A673 (cell line): ENCODE measurements at regions not wholly inside any gene's neighbourhood (a gene's known extent, or its start where the extent isn't known, plus 50 kb on each side); places are given as distances from the start of the nearest gene placed in this dataset.

Source experiments
- BruUV-seq: library from RNA; stranded (reverse); fragments of 400-500 nt; replicated peaks from 2 replicates; lab custom pipeline; 2021; lab: Mats Ljungman, UMichigan
- CTCF ChIA-PET: fragments of 300-600 bp; sonication (Branson Sonifier 250); formaldehyde crosslinking; loops from one replicate; lab custom pipeline; 2022; ENCODE audit warnings: antibody characterized with exemption; lab: Charles Lee
- POLR2A ChIA-PET: fragments of 300-600 bp; sonication (Branson Sonifier 250); formaldehyde crosslinking; loops from one replicate; lab custom pipeline; 2022; ENCODE audit warnings: antibody characterized with exemption; ENCODE audit not compliant: low non-redundant PET; lab: Charles Lee
- DNase-seq: peaks from one replicate; pipeline ENCODE4 v3.0.0-alpha.2; 2015; ENCODE audit warnings: low spot score
- H3K27ac ChIP-seq: fragments of 200-600 bp; sonication (generic); 2 replicates; pipeline ENCODE4 v1.5.1; 2016; ENCODE audit warnings: mixed run types, low read depth, mild to moderate bottlenecking, mixed read lengths, antibody characterized with exemption, low read length; ENCODE audit not compliant: poor library complexity, severe bottlenecking
- H3K27me3 ChIP-seq: fragments of 200-600 bp; sonication (generic); replicated peaks from 2 replicates; pipeline ENCODE4 v1.6.1; 2017; ENCODE audit warnings: mixed run types, low read depth, mild to moderate bottlenecking, mixed read lengths, antibody characterized with exemption, low read length; ENCODE audit not compliant: insufficient read depth, poor library complexity
- H3K36me3 ChIP-seq: fragments of 200-600 bp; sonication (generic); 2 replicates; pipeline ENCODE4 v1.6.1; 2016; ENCODE audit warnings: mixed run types, mild to moderate bottlenecking, mixed read lengths, antibody characterized with exemption, low read length; ENCODE audit not compliant: insufficient read depth, poor library complexity, severe bottlenecking
- H3K4me1 ChIP-seq: fragments of 200-600 bp; sonication (generic); 2 replicates; pipeline ENCODE4 v1.6.1; 2017; ENCODE audit warnings: mixed run types, mild to moderate bottlenecking, mixed read lengths, antibody characterized with exemption, low read length; ENCODE audit not compliant: insufficient read depth, poor library complexity, severe bottlenecking
- H3K4me3 ChIP-seq: fragments of 200-600 bp; sonication (generic); 2 replicates; pipeline ENCODE4 v1.5.1; 2016; ENCODE audit warnings: low read depth, mixed run types, mild to moderate bottlenecking, mixed read lengths, low read length; ENCODE audit not compliant: poor library complexity, severe bottlenecking
- H3K9me3 ChIP-seq: fragments of 200-600 bp; sonication (generic); 2 replicates; pipeline ENCODE4 v1.6.1; 2016; ENCODE audit warnings: mixed run types, low read depth, mild to moderate bottlenecking, mixed read lengths, antibody characterized with exemption, low read length; ENCODE audit not compliant: poor library complexity, severe bottlenecking
- CTCF ChIP-seq: fragments of 300-800, 200-600 bp; sonication (generic); conservative IDR thresholded peaks from 2 replicates; pipeline ENCODE4 v1.5.1; 2017; ENCODE audit warnings: low read depth, mild to moderate bottlenecking, antibody characterized with exemption, low read length, moderate library complexity, mixed read lengths
- EZH2 ChIP-seq: fragments of 200-600 bp; sonication (generic); IDR thresholded peaks from 2 replicates; pipeline ENCODE4 v1.6.1; 2017; ENCODE audit warnings: borderline replicate concordance, low read depth, mild to moderate bottlenecking, mixed read lengths, antibody characterized with exemption, low read length; ENCODE audit not compliant: poor library complexity, severe bottlenecking
- intact Hi-C: fragments of 100-400 bp; cut with micrococcal nuclease; formaldehyde crosslinking; loops from one replicate; pipeline ENCODE4 v1.10.0; 2022; ENCODE audit not compliant: unreplicated experiment

- H3K27me3 ChIP-seq = no peaks in the 10 kb centered on the region
- POLR2A ChIA-PET = no interaction called here
- H3K4me3 ChIP-seq = no peak overlapping the region
- H3K27ac ChIP-seq = no peak overlapping the region
- H3K36me3 ChIP-seq = no peaks in the 10 kb centered on the region
- no TSS peak for BruUV-seq
- CTCF ChIA-PET = no interaction called here
- intact Hi-C loops = no loop called here
- H3K9me3 ChIP-seq = peaks cover 6% of the 10 kb centered on the region
- TF ChIP-seq EZH2 (no peak), CTCF (no peak)
- no peaks in the 10 kb centered on the region for H3K4me1 ChIP-seq
- DNase-seq = no peak
Observed at GRCh38 chr12:30151831-30152230, 368.1 kb upstream of the TMTC1 start.

GRCh38 chr12:30146561-30146960 is 362.8 kb upstream of the TMTC1 start:
- CTCF ChIA-PET = no interaction called here
- H3K36me3 ChIP-seq = no peaks in the 10 kb centered on the region
- DNase-seq = no peak
- no peaks in the 10 kb centered on the region for H3K9me3 ChIP-seq
- no peak overlapping the region for H3K4me3 ChIP-seq
- H3K4me1 ChIP-seq = peaks cover 25% of the 10 kb centered on the region
- no peaks in the 10 kb centered on the region for H3K27me3 ChIP-seq
- no TSS peak for BruUV-seq
- H3K27ac ChIP-seq = no peak overlapping the region
- POLR2A ChIA-PET = no interaction called here
- intact Hi-C loops = no loop called here
- TF ChIP-seq EZH2 (no peak), CTCF (no peak)

- intact Hi-C loops = no loop called here
- DNase-seq = no peak
- no peaks in the 10 kb centered on the region for H3K9me3 ChIP-seq
- ChIA-PET CTCF (no interaction called here), POLR2A (no interaction called here)
- no peak overlapping the region for H3K4me3 ChIP-seq
- H3K27ac ChIP-seq = no peak overlapping the region
- peaks cover 25% of the 10 kb centered on the region for H3K4me1 ChIP-seq
- H3K27me3 ChIP-seq = no peaks in the 10 kb centered on the region
- TF ChIP-seq CTCF (no peak), EZH2 (no peak)
- no TSS peak for BruUV-seq
- H3K36me3 ChIP-seq = no peaks in the 10 kb centered on the region
Observed at GRCh38 chr12:30145684-30146032, 361.9 kb upstream of the TMTC1 start.
